ENCODE measurements at regions not wholly inside any gene's neighbourhood (a gene's known extent, or its start where the extent isn't known, plus 50 kb on each side); places are given as distances from the start of the nearest gene placed in this dataset.

DNA sequence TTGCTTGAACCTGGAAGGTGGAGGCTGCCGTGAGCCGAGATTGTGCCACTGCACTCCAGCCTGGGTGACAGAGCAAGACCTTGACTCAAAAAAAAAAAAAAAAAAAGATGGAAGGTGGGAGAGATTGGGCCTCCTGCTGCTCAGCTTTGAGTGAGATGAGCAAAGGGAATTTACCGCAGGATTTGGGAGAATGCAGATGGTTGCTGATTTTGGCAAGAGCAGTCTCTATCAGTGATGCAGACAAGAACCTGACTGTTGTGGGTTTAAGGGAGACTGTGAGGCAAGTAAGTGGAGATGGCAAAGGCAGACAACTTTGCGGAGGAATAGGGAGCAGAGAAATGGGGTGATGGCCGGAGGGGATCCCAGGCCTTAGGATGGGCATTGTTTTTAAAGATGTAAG, 1140.8 kb upstream of the AUTS2 start:
- Histone ChIP-seq H3K9me3 (ENCODE audit: low read depth, low read length) (no peaks in the 10 kb centered on the region), H3K27ac (no peak overlapping the region), H3K4me3 (no peak overlapping the region), H3K36me3 (ENCODE audit: insufficient read depth, low read length) (no peaks in the 10 kb centered on the region), H3K9ac (ENCODE audit: insufficient read length) (no peak overlapping the region)
- TF ChIP-seq EZH2 (IDR thresholded peaks at IDR 0.05) (no peak), FOXP2 (optimal IDR thresholded peaks at IDR 0.05; ENCODE audit: control extremely low read depth, extremely low read length, insufficient read depth) (no peak), POLR2AphosphoS5 (IDR thresholded peaks at IDR 0.05; ENCODE audit: borderline replicate concordance, low read depth, low read length) (no peak)
- DNase-seq (ENCODE audit: low read depth, low spot score), result no peak

- Histone ChIP-seq H3K36me3 (ENCODE audit: insufficient read depth, low read length) (no peaks in the 10 kb centered on the region), H3K27ac (no peak overlapping the region), H3K9ac (ENCODE audit: insufficient read length) (no peak overlapping the region), H3K4me3 (no peak overlapping the region), H3K9me3 (ENCODE audit: low read depth, low read length) (no peaks in the 10 kb centered on the region)
- DNase-seq (ENCODE audit: low read depth, low spot score), result no peak
- no peak for TF ChIP-seq FOXP2 (optimal IDR thresholded peaks at IDR 0.05; ENCODE audit: control extremely low read depth, extremely low read length, insufficient read depth)
These were observed 1140.0 kb upstream of the AUTS2 start for GRCh38 chr7:68458010-68458908.

GRCh38 chr7:68461430-68461829, 1136.8 kb upstream of the AUTS2 start:
- Histone ChIP-seq H3K9ac (ENCODE audit: insufficient read length) (no peak overlapping the region), H3K9me3 (ENCODE audit: low read depth, low read length) (no peaks in the 10 kb centered on the region), H3K27ac (no peak overlapping the region), H3K4me3 (no peak overlapping the region), H3K36me3 (ENCODE audit: insufficient read depth, low read length) (no peaks in the 10 kb centered on the region)
- TF ChIP-seq EZH2 (IDR thresholded peaks at IDR 0.05) (no peak), POLR2AphosphoS5 (IDR thresholded peaks at IDR 0.05; ENCODE audit: borderline replicate concordance, low read depth, low read length) (no peak), FOXP2 (optimal IDR thresholded peaks at IDR 0.05; ENCODE audit: control extremely low read depth, extremely low read length, insufficient read depth) (no peak)
- no peak for DNase-seq (ENCODE audit: low read depth, low spot score)

DNA sequence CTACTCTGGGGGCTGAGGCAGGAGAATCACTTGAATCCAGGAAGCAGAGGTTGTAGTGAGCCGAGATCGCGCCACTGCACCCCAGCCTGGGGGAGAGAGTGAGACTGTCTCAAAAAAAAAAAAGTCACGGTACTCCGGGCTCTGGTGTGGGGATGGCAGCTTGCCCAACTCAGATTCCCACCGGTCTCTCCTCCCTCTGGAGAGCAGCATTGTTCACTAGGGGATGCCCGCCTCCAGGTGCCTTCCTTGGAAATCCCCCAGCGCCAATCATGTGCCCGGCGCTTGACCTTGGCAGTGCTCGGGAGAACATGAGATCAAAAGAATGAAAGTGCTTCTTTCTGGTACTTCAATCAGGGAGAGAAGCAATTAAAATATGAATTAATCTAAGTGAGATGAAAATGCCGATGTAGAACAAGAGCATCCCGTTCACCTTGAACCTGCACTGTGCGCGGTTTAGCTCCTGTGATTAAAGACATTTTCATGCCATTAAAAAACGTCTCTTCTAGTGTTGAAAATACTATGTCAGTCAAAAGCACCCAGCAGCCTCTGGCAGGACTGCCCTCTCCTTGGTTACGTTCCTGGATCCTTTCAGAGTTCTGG, 1127.3 kb upstream of the AUTS2 start:
- Histone ChIP-seq H3K4me3 (no peak overlapping the region), H3K36me3 (ENCODE audit: insufficient read depth, low read length) (no peaks in the 10 kb centered on the region), H3K9ac (ENCODE audit: insufficient read length) (no peak overlapping the region), H3K9me3 (ENCODE audit: low read depth, low read length) (no peaks in the 10 kb centered on the region), H3K27ac (no peak overlapping the region)
- TF ChIP-seq FOXP2 (optimal IDR thresholded peaks at IDR 0.05; ENCODE audit: control extremely low read depth, extremely low read length, insufficient read depth) (no peak), EZH2 (IDR thresholded peaks at IDR 0.05) (no peak), POLR2AphosphoS5 (IDR thresholded peaks at IDR 0.05; ENCODE audit: borderline replicate concordance, low read depth, low read length) (no peak)
- DNase-seq (ENCODE audit: low read depth, low spot score), result no peak

DNA sequence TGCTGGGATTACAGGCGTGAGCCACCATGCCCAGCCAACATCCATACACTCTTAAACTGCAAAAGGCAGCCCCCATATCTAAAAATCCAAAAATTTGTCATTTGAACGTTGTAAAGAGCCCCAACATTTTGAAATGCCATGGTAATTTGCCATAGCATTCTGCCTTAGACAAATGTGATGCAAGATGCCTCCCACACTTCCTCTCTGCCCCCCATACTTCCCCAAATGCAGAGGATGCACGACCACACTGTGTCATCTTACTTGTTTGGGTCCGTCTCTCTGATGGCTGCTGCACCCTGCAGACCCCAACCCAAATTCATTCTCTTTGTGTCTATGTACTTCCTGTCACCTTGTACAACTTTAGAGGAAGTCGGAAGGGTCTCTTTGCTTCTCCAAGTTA, 1125.6 kb upstream of the AUTS2 start:
- no peak for TF ChIP-seq FOXP2 (optimal IDR thresholded peaks at IDR 0.05; ENCODE audit: control extremely low read depth, extremely low read length, insufficient read depth)
- no peak for TF ChIP-seq EZH2 (IDR thresholded peaks at IDR 0.05)
- no peak for TF ChIP-seq POLR2AphosphoS5 (IDR thresholded peaks at IDR 0.05; ENCODE audit: borderline replicate concordance, low read depth, low read length)
- H3K9me3 ChIP-seq (ENCODE audit: low read depth, low read length), result no peaks in the 10 kb centered on the region
- H3K36me3 ChIP-seq (ENCODE audit: insufficient read depth, low read length), result no peaks in the 10 kb centered on the region
- no peak overlapping the region for H3K4me3 ChIP-seq
- H3K9ac ChIP-seq (ENCODE audit: insufficient read length), result no peak overlapping the region
- no peak overlapping the region for H3K27ac ChIP-seq
- DNase-seq (ENCODE audit: low read depth, low spot score), result no peak

DNA sequence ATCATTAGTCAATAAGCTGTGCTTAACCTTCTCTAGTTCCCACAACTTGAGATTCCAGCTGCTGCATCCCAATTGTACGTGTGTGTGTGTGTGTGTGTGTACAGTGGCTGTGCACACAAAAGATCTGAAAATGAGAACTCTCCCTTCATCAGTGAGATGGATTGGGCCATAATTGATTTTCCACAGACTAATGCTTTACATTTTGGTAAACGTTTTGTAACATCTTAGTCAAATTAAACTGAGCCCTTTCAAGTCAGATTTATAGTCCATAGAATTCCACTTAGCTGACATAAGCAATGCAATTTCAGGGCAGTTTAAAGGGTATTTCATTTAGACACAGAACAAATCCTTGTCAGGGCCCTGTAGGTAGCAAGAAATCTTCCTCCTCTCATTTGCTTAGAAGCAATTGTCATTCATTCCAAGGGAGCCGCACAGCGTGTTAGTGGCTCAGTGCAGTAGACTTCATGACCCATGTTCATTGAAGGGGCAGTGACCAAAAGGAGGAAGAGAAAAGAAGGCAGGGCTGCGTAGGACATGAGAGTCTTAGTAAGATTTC, 1123.5 kb upstream of the AUTS2 start:
- Histone ChIP-seq H3K36me3 (ENCODE audit: insufficient read depth, low read length) (no peaks in the 10 kb centered on the region), H3K27ac (no peak overlapping the region), H3K4me3 (no peak overlapping the region), H3K9me3 (ENCODE audit: low read depth, low read length) (no peaks in the 10 kb centered on the region), H3K9ac (ENCODE audit: insufficient read length) (no peak overlapping the region)
- TF ChIP-seq POLR2AphosphoS5 (IDR thresholded peaks at IDR 0.05; ENCODE audit: borderline replicate concordance, low read depth, low read length) (no peak), FOXP2 (optimal IDR thresholded peaks at IDR 0.05; ENCODE audit: control extremely low read depth, extremely low read length, insufficient read depth) (no peak), EZH2 (IDR thresholded peaks at IDR 0.05) (no peak)
- peak; percentile 3 for DNase-seq (ENCODE audit: low read depth, low spot score)

GRCh38 chr7:68476966-68477365, 1121.3 kb upstream of the AUTS2 start:
- H3K27ac ChIP-seq, result no peak overlapping the region
- H3K4me3 ChIP-seq, result no peak overlapping the region
- no peak overlapping the region for H3K9ac ChIP-seq (ENCODE audit: insufficient read length)
- TF ChIP-seq EZH2 (IDR thresholded peaks at IDR 0.05) (no peak), POLR2AphosphoS5 (IDR thresholded peaks at IDR 0.05; ENCODE audit: borderline replicate concordance, low read depth, low read length) (no peak), FOXP2 (optimal IDR thresholded peaks at IDR 0.05; ENCODE audit: control extremely low read depth, extremely low read length, insufficient read depth) (no peak)
- H3K9me3 ChIP-seq (ENCODE audit: low read depth, low read length), result no peaks in the 10 kb centered on the region
- DNase-seq (ENCODE audit: low read depth, low spot score), result no peak
- no peaks in the 10 kb centered on the region for H3K36me3 ChIP-seq (ENCODE audit: insufficient read depth, low read length)

DNA sequence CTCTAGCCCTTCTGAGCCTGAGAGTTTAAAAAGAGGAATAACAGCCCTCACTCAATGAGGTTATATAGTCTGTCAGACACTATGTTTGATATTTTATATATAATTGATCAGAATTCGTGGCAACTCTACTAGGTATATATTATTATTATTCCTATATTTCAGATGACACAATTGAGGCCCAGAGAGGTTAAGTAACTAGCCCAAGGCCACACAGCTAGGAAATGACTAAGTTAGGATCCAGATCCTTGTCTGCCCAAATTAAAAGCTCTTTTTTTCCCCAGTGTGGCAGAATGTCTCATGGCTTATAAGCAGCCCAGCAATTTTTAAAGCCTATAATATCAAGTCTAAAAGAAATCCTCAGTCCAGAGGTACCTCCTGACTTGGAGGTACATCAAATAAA, 1119.9 kb upstream of the AUTS2 start:
- no peak for TF ChIP-seq EZH2 (IDR thresholded peaks at IDR 0.05)
- TF ChIP-seq FOXP2 (optimal IDR thresholded peaks at IDR 0.05; ENCODE audit: control extremely low read depth, extremely low read length, insufficient read depth), result no peak
- TF ChIP-seq POLR2AphosphoS5 (IDR thresholded peaks at IDR 0.05; ENCODE audit: borderline replicate concordance, low read depth, low read length), result no peak

More for the DNA sequence above, 1119.9 kb upstream of the AUTS2 start:
- Histone ChIP-seq H3K36me3 (ENCODE audit: insufficient read depth, low read length) (no peaks in the 10 kb centered on the region), H3K9me3 (ENCODE audit: low read depth, low read length) (no peaks in the 10 kb centered on the region), H3K27ac (no peak overlapping the region), H3K9ac (ENCODE audit: insufficient read length) (no peak overlapping the region), H3K4me3 (no peak overlapping the region)
- no peak for DNase-seq (ENCODE audit: low read depth, low spot score)
